G401 (cell line): ENCODE measurements at regions not wholly inside any gene's neighbourhood (a gene's known extent, or its start where the extent isn't known, plus 50 kb on each side); places are given as distances from the start of the nearest gene placed in this dataset.

Experiments used
- DNase-seq: peaks from one replicate; pipeline ENCODE4 v3.0.0-alpha.2; 2015; ENCODE audit warnings: low spot score
- in situ Hi-C: cut with HindIII; loops from 2 replicates; pipeline ENCODE4 v1.10.0; 2016; ENCODE audit warnings: low sequenced_read_pairs, mixed read lengths

GRCh38 chr16:22671301-22672076 lies 142.5 kb upstream of the HS3ST2 start:
- in situ Hi-C loops, result no loop called here
- no peak for DNase-seq

- DNase-seq, result no peak
- in situ Hi-C loops, result no loop called here
Observed at GRCh38 chr16:22672830-22673210, 141.1 kb upstream of the HS3ST2 start.

DNA sequence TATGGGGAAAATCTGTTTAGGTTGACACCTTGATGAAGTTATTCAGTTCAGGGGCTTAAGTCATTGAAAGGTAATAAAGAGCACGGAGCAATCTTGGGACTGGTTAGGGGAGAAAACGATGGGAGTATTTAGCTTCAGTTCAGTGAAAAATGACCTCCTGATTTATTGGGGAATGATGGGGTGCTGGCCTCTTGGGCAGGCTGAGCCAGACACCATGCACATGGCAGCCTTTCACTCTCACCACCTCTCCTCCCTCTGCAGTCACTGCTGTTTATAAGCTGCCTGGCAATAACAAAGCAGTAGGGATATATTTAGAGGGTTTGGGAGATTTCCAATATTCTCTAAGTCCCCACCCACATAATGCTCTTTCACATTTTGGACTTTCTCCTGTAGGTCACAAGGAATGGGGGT lies 140.5 kb upstream of the HS3ST2 start:
- DNase-seq, result no peak
- in situ Hi-C loops, result no loop called here

DNA sequence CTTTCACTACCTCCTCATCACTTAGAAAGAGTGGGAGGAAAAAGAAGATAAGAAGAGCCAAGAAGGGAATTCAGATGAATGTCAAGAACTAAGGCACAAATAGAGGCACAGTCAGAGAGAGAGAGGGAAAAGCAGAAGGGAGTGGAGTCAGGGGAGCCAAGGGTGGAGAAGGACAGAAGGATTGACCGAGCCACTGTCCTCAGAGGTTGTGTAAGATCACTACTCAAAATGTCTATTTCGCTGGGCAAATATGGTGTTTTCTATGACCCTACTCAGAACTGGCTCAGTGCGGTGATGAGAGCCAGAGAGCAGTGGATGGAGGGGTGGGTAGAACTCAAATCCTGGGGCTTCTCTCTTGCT lies 139.2 kb upstream of the HS3ST2 start:
- in situ Hi-C loops, result no loop called here
- DNase-seq, result no peak

GRCh38 chr16:22675745-22676540 lies 138.0 kb upstream of the HS3ST2 start:
- DNase-seq, result no peak
- in situ Hi-C loops, result no loop called here

GRCh38 chr16:22677024-22677830 lies 136.7 kb upstream of the HS3ST2 start:
- in situ Hi-C loops, result no loop called here
- DNase-seq, result no peak

GRCh38 chr16:22678311-22678710 lies 135.7 kb upstream of the HS3ST2 start:
- no peak for DNase-seq
- in situ Hi-C loops, result no loop called here

- in situ Hi-C loops, result no loop called here
- DNase-seq, result no peak
Observed at GRCh38 chr16:22681554-22682291, 132.2 kb upstream of the HS3ST2 start.

DNA sequence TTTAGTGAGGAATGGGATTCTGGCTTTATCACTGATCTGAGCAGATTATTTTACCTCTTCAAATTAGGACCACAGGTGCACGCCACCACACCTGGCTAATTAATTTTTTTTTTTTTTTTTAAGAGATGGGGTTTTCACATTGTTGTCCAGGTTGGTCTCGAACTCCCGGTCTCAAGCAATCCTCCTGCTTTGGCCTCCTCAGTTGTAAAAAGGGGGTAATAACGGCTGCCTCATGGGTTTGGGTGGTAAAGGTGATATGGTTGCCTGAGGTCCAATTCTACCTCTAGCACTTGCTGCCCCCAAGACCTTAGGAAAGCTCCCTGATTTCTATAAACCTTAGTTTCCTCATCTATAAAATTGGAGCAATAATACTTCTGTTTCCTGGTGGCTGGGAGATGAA lies 130.7 kb upstream of the HS3ST2 start:
- in situ Hi-C loops, result no loop called here
- no peak for DNase-seq

DNA sequence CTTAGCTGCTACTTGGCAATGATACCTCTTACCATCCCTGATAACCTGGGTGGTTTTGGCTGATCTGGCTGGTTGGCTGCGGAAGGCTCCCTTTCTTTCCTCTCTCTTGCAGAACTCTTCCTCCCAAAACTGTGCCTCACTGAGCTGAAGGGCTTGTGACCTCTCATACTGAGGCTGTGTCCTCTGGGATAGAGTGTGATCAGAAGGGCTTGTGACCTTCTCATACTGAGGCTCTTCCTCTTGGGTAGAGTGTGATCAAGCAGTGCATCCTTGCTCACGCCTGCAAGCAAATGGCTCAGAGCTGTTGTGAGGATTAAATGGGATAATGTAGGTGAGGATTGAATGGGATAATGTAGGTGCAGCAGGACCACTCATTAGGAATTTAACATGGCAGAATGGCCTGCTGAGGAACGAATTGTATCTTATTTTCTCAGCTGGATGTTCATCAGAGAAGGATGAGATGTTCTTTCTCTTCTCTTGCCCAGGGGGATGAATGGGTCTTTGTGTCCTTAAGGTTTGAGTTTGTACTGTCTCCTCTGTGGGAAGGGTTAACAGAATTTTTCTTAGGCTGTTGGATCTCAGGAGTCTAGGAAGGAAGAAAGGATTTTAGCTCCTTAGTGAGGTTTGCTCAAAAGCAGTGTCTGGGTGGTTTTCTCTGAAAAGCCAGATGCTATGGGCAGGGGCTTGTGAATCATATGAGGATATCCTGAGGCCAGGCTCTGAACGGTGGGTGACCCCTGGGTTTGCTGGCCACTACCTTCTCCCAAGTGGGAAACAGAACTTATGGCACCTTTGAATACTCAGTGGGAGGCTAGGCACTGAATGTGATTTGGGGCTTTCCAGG lies 130.0 kb upstream of the HS3ST2 start:
- in situ Hi-C loops, result no loop called here
- no peak for DNase-seq

DNA sequence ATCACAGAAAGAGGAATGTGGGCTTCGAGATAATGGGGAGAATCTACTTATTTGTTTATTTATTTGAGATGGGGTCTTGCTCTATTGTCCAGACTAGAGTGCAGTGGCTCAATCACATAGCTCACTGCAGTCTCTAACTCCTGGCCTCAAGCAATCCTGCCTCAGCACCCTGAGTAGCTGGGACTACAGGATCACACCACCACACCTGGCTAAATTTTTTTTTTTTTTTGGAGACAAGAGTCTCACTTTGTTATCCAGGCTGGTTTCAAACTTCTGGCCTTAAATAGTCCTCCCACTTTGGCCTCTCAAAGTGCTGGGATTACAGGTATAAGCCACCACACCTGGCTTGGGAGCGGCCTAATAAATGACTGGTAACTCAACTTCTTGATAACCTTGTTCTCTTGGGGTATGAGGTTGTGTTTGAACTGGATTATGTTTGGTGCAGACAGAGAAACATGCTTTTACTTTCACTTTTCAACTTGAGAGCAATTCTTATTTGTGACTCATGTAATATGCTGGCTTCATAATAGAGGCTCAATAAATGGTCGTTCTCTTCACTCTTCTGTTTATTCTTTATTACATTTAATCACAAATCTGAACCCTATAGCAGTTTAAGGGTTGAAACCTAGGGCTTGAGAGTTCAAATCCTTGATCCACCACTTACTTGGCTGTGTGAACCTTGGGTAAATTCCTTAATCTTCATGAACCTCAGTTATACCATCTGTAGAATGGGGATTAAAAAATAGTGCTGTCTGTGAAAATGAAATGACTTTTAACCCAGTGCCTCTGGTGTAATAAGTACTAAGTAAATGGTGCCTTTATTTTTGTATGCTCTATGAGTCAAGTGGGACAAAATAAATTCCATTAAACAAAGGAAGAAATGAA lies 129.1 kb upstream of the HS3ST2 start:
- no peak for DNase-seq
- in situ Hi-C loops, result no loop called here

DNA sequence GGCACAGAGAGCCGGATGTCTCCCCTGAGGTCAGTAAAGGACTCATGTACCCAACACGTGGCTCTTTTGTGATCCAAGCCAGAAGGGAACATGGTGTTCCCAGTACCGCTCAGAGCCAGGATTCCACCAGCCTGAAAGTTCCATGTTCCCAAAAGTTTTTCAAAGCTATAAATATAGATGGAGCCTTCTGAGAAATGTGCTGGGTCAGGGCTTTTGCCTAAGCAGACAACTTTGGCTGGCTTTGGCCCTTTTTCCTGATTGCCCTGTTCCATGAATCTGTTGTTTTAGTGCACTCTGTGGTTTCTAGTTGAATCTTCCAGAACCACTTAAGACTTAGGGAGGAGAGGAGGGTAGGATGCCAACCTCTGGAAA lies 128.5 kb upstream of the HS3ST2 start:
- no peak for DNase-seq
- in situ Hi-C loops, result no loop called here

- in situ Hi-C loops, result no loop called here
- DNase-seq, result no peak
Observed at GRCh38 chr16:22687031-22687530, 126.9 kb upstream of the HS3ST2 start.

DNA sequence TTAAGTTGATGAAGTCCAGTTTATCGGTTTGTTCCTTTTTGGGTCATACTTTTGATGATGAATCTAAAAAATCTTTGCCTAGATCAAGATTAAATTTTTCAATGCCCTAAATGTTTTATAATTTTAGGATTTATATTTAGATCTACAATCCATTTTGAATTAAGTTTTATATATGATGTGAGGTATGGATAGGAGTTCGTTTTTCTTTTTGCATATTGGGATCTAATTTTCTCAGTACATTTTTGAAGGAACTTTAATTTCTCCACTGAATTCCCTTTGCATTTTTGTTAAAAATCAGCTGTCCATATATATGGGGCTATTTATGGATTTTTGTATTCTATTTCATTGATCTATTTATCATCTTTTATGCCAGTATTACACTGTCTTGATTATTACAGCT lies 125.5 kb upstream of the HS3ST2 start:
- in situ Hi-C loops, result no loop called here
- no peak for DNase-seq

DNA sequence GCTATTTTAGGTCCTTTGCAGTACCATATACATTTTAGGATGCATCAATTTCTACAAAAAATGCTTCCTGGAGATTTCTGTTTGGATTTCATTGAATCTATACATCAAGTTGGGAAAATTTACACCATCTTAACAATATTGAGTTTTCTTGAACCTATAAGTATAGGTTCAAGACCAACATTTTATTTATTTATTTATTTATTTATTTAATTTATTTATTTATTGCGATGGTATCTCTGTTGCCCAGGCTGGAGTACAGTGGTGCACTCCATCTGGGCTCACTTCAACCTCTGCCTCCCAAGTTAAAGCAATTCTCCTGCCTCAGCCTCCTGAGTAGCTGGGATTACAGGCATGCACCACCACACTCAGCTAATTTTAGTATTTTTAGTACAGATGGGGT lies 125.0 kb upstream of the HS3ST2 start:
- DNase-seq, result no peak
- in situ Hi-C loops, result no loop called here

DNA sequence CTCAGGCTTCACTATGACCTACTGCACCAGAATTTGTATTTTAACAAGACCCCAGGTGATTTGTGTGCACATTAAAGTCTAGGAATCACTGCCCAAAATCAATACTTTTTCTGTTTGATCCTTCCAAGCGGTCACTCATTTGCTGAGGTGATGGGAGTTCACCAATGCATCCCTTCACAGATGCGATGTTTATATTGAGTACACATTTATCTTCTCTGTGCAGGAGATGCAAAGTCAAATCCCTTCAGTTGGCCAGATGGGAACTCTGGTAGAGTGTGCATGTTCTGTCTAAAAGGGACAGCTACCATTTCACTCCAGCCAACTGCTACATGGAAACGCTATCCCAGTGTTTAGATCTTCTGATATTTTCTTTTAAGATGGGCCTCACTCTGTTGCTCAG lies 122.6 kb upstream of the HS3ST2 start:
- no peak for DNase-seq
- in situ Hi-C loops, result no loop called here

DNA sequence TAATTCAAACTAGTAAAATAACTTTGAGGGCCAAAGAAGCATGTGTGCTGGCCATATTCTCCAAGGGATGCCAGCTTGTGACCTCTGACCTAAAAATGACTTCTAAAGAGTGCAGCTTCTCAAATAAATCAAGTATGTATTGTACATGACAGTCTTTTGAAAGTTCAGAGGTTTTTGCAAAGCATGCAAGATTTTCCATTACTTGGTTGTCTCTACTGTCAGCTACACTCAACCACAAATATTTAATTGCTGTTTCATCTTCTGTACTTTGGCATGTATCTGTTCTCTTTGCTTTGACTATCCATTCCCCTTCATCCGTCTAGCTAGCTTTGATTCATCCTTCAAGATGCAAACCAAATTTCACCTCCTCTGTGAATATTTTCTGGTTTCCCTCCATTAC lies 121.9 kb upstream of the HS3ST2 start:
- no peak for DNase-seq

More for the DNA sequence above, 121.9 kb upstream of the HS3ST2 start:
- in situ Hi-C loops, result no loop called here
